ENCODE measurements at regions not wholly inside any gene's neighbourhood (a gene's known extent, or its start where the extent isn't known, plus 50 kb on each side); places are given as distances from the start of the nearest gene placed in this dataset.

DNA sequence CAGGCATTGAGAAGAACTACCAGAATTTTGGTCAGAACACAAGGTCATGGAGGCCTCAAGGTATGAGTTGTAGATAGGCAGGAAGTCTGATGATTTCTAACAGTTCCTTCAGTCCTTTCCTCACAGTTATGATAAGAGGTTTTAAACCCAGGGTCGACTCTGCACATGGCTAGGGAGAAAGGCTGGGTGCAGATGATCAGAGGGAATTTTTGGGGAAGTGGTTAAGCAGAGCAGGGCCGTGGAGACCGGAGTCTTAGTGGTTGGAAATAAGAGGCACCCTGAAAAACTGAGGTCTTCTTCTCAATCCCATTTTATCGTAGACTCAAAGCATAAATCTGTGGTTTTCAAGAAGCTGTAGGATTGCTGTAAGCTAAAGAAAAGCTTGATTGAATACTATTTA lies 118.5 kb upstream of the ANK2 start:
- no peak overlapping the region for H3K27ac ChIP-seq

GRCh38 chr4:112933790-112934189 lies 115.7 kb upstream of the ANK2 start:
- 77 to 80% methylated on average over 5 of the region's 5 CpGs for WGBS, 2 donors (ENCODE audit: low coverage in 1 of 2)
- no peak for ATAC-seq
- no peak overlapping the region for H3K27ac ChIP-seq
- H3K9me3 ChIP-seq, result no peaks in the 10 kb centered on the region
- TF ChIP-seq, protein P1, sequence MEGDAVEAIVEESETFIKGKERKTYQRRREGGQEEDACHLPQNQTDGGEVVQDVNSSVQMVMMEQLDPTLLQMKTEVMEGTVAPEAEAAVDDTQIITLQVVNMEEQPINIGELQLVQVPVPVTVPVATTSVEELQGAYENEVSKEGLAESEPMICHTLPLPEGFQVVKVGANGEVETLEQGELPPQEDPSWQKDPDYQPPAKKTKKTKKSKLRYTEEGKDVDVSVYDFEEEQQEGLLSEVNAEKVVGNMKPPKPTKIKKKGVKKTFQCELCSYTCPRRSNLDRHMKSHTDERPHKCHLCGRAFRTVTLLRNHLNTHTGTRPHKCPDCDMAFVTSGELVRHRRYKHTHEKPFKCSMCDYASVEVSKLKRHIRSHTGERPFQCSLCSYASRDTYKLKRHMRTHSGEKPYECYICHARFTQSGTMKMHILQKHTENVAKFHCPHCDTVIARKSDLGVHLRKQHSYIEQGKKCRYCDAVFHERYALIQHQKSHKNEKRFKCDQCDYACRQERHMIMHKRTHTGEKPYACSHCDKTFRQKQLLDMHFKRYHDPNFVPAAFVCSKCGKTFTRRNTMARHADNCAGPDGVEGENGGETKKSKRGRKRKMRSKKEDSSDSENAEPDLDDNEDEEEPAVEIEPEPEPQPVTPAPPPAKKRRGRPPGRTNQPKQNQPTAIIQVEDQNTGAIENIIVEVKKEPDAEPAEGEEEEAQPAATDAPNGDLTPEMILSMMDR (IDR thresholded peaks at IDR 0.05), result no peak
- TF ChIP-seq POLR2AphosphoS5 (IDR thresholded peaks at IDR 0.05), result no peak
- TF ChIP-seq POLR2A (IDR thresholded peaks at IDR 0.05), result no peak
- no peak for TF ChIP-seq EP300 (IDR thresholded peaks at IDR 0.05)
- H3K36me3 ChIP-seq, result no peaks in the 10 kb centered on the region
- H3K4me1 ChIP-seq, result peaks cover 0 to 8% (median 0%) of the 10 kb centered on the region in 3 donors
- H3K4me3 ChIP-seq, result no peak overlapping the region
- no peaks in the 10 kb centered on the region for H3K27me3 ChIP-seq

More for the DNA sequence above, 118.5 kb upstream of the ANK2 start:
- Histone ChIP-seq H3K4me1 (peaks cover 0 to 23% (median 4%) of the 10 kb centered on the region in 3 donors), H3K4me3 (no peak overlapping the region), H3K9me3 (no peaks in the 10 kb centered on the region), H3K36me3 (no peaks in the 10 kb centered on the region), H3K27me3 (no peaks in the 10 kb centered on the region)
- no peak for ATAC-seq
- 79 to 88% methylated on average over 4 of the region's 4 CpGs for WGBS, 2 donors (ENCODE audit: low coverage in 1 of 2)
- TF ChIP-seq, protein P1 (IDR thresholded peaks at IDR 0.05), result no peak
- TF ChIP-seq POLR2AphosphoS5 (IDR thresholded peaks at IDR 0.05) (no peak), EP300 (IDR thresholded peaks at IDR 0.05) (no peak), POLR2A (IDR thresholded peaks at IDR 0.05) (no peak)

GRCh38 chr4:112938461-112939058 lies 110.9 kb upstream of the ANK2 start:
- ATAC-seq, result no peak
- no peaks in the 10 kb centered on the region for H3K27me3 ChIP-seq
- no peak overlapping the region for H3K27ac ChIP-seq
- peaks cover 0 to 9% (median 0%) of the 10 kb centered on the region in 3 donors for H3K4me1 ChIP-seq
- 0% methylated on average over 1 of the region's 1 CpG for WGBS, 2 donors (ENCODE audit: low coverage in 1 of 2)
- no peak for TF ChIP-seq POLR2AphosphoS5 (IDR thresholded peaks at IDR 0.05)
- TF ChIP-seq, protein P1 (IDR thresholded peaks at IDR 0.05), result peak; percentile 64 to 80 (median 76)
- H3K9me3 ChIP-seq, result no peaks in the 10 kb centered on the region
- H3K4me3 ChIP-seq, result no peak overlapping the region
- no peaks in the 10 kb centered on the region for H3K36me3 ChIP-seq

DNA sequence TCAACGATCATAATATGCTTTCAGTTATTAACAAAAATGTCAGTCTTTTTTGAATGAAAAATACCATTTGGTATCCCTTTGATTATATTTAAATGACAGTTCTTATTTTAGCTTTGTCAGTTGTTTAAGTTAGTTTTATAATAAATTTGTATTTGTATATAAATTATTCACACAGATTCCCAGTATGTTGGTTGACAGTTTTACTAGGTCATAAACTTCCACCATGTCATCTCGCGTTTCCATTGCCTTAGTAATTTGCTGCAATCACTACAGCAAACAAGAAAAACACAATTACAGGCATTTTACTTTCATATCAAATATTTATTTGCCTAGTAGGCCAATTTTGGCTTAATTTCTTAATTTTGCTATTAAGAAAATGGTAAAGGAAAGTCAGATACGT lies 109.6 kb upstream of the ANK2 start:
- no peaks in the 10 kb centered on the region for H3K36me3 ChIP-seq
- H3K27me3 ChIP-seq, result no peaks in the 10 kb centered on the region
- H3K27ac ChIP-seq, result no peak overlapping the region
- TF ChIP-seq POLR2AphosphoS5 (IDR thresholded peaks at IDR 0.05), result no peak
- no peak for TF ChIP-seq EP300 (IDR thresholded peaks at IDR 0.05)
- TF ChIP-seq, protein P1 (IDR thresholded peaks at IDR 0.05), result no peak
- no peak for TF ChIP-seq POLR2A (IDR thresholded peaks at IDR 0.05)
- ATAC-seq, result no peak
- H3K9me3 ChIP-seq, result no peaks in the 10 kb centered on the region
- WGBS, 2 donors (ENCODE audit: low coverage in 1 of 2), result 82 to 85% methylated on average over 4 of the region's 4 CpGs
- H3K4me3 ChIP-seq, result no peak overlapping the region
- H3K4me1 ChIP-seq, result peaks cover 0 to 9% (median 0%) of the 10 kb centered on the region in 3 donors

GRCh38 chr4:112940336-112940735 lies 109.1 kb upstream of the ANK2 start:
- H3K9me3 ChIP-seq, result no peaks in the 10 kb centered on the region
- ATAC-seq, result no peak
- H3K27ac ChIP-seq, result no peak overlapping the region
- H3K36me3 ChIP-seq, result no peaks in the 10 kb centered on the region
- H3K27me3 ChIP-seq, result no peaks in the 10 kb centered on the region
- peaks cover 0 to 9% (median 0%) of the 10 kb centered on the region in 3 donors for H3K4me1 ChIP-seq
- no peak overlapping the region for H3K4me3 ChIP-seq
- TF ChIP-seq, protein P1 (IDR thresholded peaks at IDR 0.05), result no peak
- TF ChIP-seq POLR2AphosphoS5 (IDR thresholded peaks at IDR 0.05), result no peak
- no peak for TF ChIP-seq EP300 (IDR thresholded peaks at IDR 0.05)
- TF ChIP-seq POLR2A (IDR thresholded peaks at IDR 0.05), result no peak

Data from gastroesophageal sphincter (tissue), 4 donors.